Epithelial cell of esophagus (primary cell): ENCODE measurements at regions not wholly inside any gene's neighbourhood (a gene's known extent, or its start where the extent isn't known, plus 50 kb on each side); places are given as distances from the start of the nearest gene placed in this dataset.

Experiments used
- DNase-seq: peaks from one replicate; pipeline ENCODE4 v3.0.0; 2010; ENCODE audit warnings: low read depth
- H3K4me3 ChIP-seq: 2 replicates; pipeline ENCODE4 v1.5.1; 2011; ENCODE audit warnings: mild to moderate bottlenecking, low read length, control low read depth
- CTCF ChIP-seq: IDR thresholded peaks from 2 replicates; pipeline ENCODE4 v1.5.1; 2011; ENCODE audit warnings: low read depth, mild to moderate bottlenecking, low read length, control low read depth, inconsistent platforms; ENCODE audit not compliant: insufficient read depth; ENCODE audit errors: missing control alignments

- TF ChIP-seq CTCF: no peak
- H3K4me3 ChIP-seq: no peak overlapping the region
- no peak for DNase-seq
Measured at GRCh38 chr11:127986073-127986472, 601.3 kb downstream of the ETS1 start.

- H3K4me3 ChIP-seq: no peak overlapping the region
- no peak for DNase-seq
- no peak for TF ChIP-seq CTCF
Measured at GRCh38 chr11:127972816-127973215, 614.5 kb downstream of the ETS1 start.

GRCh38 chr11:127971448-127971847 lies 615.9 kb downstream of the ETS1 start:
- no peak for DNase-seq
- no peak for TF ChIP-seq CTCF
- no peak overlapping the region for H3K4me3 ChIP-seq

- no peak for DNase-seq
- no peak overlapping the region for H3K4me3 ChIP-seq
- TF ChIP-seq CTCF: no peak
Measured at GRCh38 chr11:127966821-127967220, 620.5 kb downstream of the ETS1 start.

GRCh38 chr11:127965939-127966668 lies 621.3 kb downstream of the ETS1 start:
- no peak overlapping the region for H3K4me3 ChIP-seq
- DNase-seq: peak; percentile 21
- TF ChIP-seq CTCF: no peak

- TF ChIP-seq CTCF: no peak
- DNase-seq: no peak
- no peak overlapping the region for H3K4me3 ChIP-seq
Measured at GRCh38 chr11:127962416-127962815, 624.9 kb downstream of the ETS1 start.

- no peak for TF ChIP-seq CTCF
- H3K4me3 ChIP-seq: no peak overlapping the region
- DNase-seq: no peak
Measured at GRCh38 chr11:127950162-127950561, 637.2 kb downstream of the ETS1 start.
